ENCODE measurements at regions not wholly inside any gene's neighbourhood (a gene's known extent, or its start where the extent isn't known, plus 50 kb on each side); places are given as distances from the start of the nearest gene placed in this dataset.

DNA sequence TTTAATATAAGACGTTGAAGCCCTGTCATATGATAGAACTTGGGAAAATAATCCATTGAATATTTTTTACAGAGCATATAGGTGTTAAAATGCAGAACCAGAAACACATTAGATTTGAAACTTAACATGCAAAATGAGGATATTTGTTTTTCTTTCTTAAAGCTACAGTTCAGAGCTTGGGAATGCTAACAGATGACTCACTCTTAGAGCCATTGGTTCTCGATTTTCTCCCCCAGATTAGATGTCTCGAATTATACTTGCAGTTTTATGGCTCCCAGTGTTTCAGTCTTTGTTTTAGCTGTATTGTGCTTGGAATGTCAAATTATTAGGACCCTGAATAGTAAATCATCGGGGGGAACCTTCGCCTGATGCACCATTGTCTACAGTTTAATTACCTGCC, 575.7 kb upstream of the ZP4 start:
- no TSS peak for BruUV-seq (replicated peaks)
- no peak for DNase-seq
- Histone ChIP-seq H3F3A (ENCODE audit: insufficient read depth, low read depth) (no peaks in the 10 kb centered on the region), H3K4me3 (no peak overlapping the region), H3K27ac (no peak overlapping the region), H3K4me2 (no peak overlapping the region), H3K27me3 (ENCODE audit: insufficient read depth, low read depth) (no peaks in the 10 kb centered on the region), H4K20me1 (ENCODE audit: insufficient read depth) (no peaks in the 10 kb centered on the region), H3K4me1 (replicated peaks; ENCODE audit: insufficient read depth) (no peaks in the 10 kb centered on the region), H3K9me2 (ENCODE audit: insufficient read depth) (no peaks in the 10 kb centered on the region), H3K79me2 (ENCODE audit: low read depth) (no peaks in the 10 kb centered on the region), H3K36me3 (ENCODE audit: low read depth) (no peaks in the 10 kb centered on the region), H2AFZ (no peak overlapping the region), H3K9me3 (ENCODE audit: insufficient read depth, low read depth) (no peaks in the 10 kb centered on the region)
- CTCF ChIA-PET: no interaction called here
- POLR2A ChIA-PET (ENCODE audit: unreplicated experiment): no interaction called here
- intact Hi-C loops (cut with micrococcal nuclease; ENCODE audit: unreplicated experiment): no loop called here
- no peak for TF ChIP-seq EZH2 (IDR thresholded peaks at IDR 0.05; ENCODE audit: low read depth)
- TF ChIP-seq, protein P1, sequence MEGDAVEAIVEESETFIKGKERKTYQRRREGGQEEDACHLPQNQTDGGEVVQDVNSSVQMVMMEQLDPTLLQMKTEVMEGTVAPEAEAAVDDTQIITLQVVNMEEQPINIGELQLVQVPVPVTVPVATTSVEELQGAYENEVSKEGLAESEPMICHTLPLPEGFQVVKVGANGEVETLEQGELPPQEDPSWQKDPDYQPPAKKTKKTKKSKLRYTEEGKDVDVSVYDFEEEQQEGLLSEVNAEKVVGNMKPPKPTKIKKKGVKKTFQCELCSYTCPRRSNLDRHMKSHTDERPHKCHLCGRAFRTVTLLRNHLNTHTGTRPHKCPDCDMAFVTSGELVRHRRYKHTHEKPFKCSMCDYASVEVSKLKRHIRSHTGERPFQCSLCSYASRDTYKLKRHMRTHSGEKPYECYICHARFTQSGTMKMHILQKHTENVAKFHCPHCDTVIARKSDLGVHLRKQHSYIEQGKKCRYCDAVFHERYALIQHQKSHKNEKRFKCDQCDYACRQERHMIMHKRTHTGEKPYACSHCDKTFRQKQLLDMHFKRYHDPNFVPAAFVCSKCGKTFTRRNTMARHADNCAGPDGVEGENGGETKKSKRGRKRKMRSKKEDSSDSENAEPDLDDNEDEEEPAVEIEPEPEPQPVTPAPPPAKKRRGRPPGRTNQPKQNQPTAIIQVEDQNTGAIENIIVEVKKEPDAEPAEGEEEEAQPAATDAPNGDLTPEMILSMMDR (conservative IDR thresholded peaks at IDR 0.05): no peak

DNA sequence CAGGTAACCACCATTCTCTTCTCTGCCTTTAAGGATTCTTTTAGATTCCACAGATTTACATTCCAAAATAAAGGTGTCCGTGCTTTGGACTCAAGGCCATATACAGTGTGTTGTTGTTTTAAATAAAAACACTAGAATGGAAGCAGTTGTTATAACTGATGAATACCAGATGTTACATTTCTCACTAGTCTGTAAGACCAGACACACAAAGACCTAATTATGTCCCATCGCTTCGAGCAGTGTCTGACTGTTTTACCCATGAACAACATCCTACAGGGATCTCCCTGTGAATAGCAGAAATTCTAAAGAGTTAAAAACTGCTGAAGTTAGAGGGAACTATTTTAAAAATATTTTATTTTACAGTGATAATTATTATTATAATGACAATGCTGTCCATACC, 574.7 kb upstream of the ZP4 start:
- no peaks in the 10 kb centered on the region for H4K20me1 ChIP-seq (ENCODE audit: insufficient read depth)
- H3K4me1 ChIP-seq (replicated peaks; ENCODE audit: insufficient read depth): no peaks in the 10 kb centered on the region
- POLR2A ChIA-PET (ENCODE audit: unreplicated experiment): no interaction called here
- H3K9me3 ChIP-seq (ENCODE audit: insufficient read depth, low read depth): no peaks in the 10 kb centered on the region
- H3K36me3 ChIP-seq (ENCODE audit: low read depth): no peaks in the 10 kb centered on the region
- TF ChIP-seq, protein P1 (conservative IDR thresholded peaks at IDR 0.05): no peak
- TF ChIP-seq EZH2 (IDR thresholded peaks at IDR 0.05; ENCODE audit: low read depth): no peak
- no peaks in the 10 kb centered on the region for H3K27me3 ChIP-seq (ENCODE audit: insufficient read depth, low read depth)
- CTCF ChIA-PET: no interaction called here
- BruUV-seq (replicated peaks): no TSS peak
- H3K4me2 ChIP-seq: no peak overlapping the region
- H3F3A ChIP-seq (ENCODE audit: insufficient read depth, low read depth): no peaks in the 10 kb centered on the region
- no peaks in the 10 kb centered on the region for H3K9me2 ChIP-seq (ENCODE audit: insufficient read depth)
- no peak overlapping the region for H3K27ac ChIP-seq
- H3K79me2 ChIP-seq (ENCODE audit: low read depth): no peaks in the 10 kb centered on the region
- DNase-seq: no peak
- intact Hi-C loops (cut with micrococcal nuclease; ENCODE audit: unreplicated experiment): no loop called here
- no peak overlapping the region for H3K4me3 ChIP-seq
- H2AFZ ChIP-seq: no peak overlapping the region

DNA sequence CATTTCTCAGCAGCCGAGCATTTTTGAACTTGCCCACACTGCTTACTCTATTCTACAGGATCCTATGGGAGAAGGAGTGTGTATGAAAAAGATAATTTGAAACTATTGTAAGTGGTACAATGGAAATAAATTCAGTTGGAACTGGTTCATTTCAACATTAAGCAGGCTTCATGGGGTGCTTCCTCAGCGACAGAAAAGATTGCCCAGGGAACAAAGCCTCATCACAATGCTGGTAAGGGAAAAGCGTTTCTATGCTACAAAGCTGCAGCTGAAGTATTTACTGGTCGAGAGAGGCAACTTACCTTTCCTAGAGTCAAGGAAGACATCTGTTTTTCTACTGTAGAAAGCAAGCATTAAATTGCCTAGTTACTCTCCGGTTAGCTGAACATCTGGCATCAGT, 568.2 kb upstream of the ZP4 start:
- H3K36me3 ChIP-seq (ENCODE audit: low read depth): no peaks in the 10 kb centered on the region
- CTCF ChIA-PET: no interaction called here
- H3F3A ChIP-seq (ENCODE audit: insufficient read depth, low read depth): no peaks in the 10 kb centered on the region
- no peak overlapping the region for H3K4me3 ChIP-seq
- H3K79me2 ChIP-seq (ENCODE audit: low read depth): no peaks in the 10 kb centered on the region
- H2AFZ ChIP-seq: 0 out of 2 replicates have a peak overlapping the region, but pooled peaks have one; percentile 27
- no peaks in the 10 kb centered on the region for H3K27me3 ChIP-seq (ENCODE audit: insufficient read depth, low read depth)
- TF ChIP-seq, protein P1 (conservative IDR thresholded peaks at IDR 0.05): no peak
- no peak for TF ChIP-seq EZH2 (IDR thresholded peaks at IDR 0.05; ENCODE audit: low read depth)
- H3K4me1 ChIP-seq (replicated peaks; ENCODE audit: insufficient read depth): no peaks in the 10 kb centered on the region
- BruUV-seq (replicated peaks): no TSS peak
- POLR2A ChIA-PET (ENCODE audit: unreplicated experiment): no interaction called here
- H3K9me3 ChIP-seq (ENCODE audit: insufficient read depth, low read depth): no peaks in the 10 kb centered on the region
- H3K27ac ChIP-seq: no peak overlapping the region
- H4K20me1 ChIP-seq (ENCODE audit: insufficient read depth): no peaks in the 10 kb centered on the region
- intact Hi-C loops (cut with micrococcal nuclease; ENCODE audit: unreplicated experiment): no loop called here
- H3K9me2 ChIP-seq (ENCODE audit: insufficient read depth): no peaks in the 10 kb centered on the region
- H3K4me2 ChIP-seq: no peak overlapping the region
- no peak for DNase-seq
